NK-92 treated with Interleukin-12 subunit alpha and Interleukin-12 subunit beta, amount 100 ng/mL, for 24 hours (cell line): ENCODE measurements at regions not wholly inside any gene's neighbourhood (a gene's known extent, or its start where the extent isn't known, plus 50 kb on each side); places are given as distances from the start of the nearest gene placed in this dataset.
"Not testable (repeated sequence)": the region's sequence is repeated elsewhere in the genome, so short reads cannot be mapped to it uniquely, and the experiment has no call there.

Experiments used
- DNase-seq: peaks from one replicate; lab custom pipeline; 2025; lab: John Stamatoyannopoulos, UW

DNA sequence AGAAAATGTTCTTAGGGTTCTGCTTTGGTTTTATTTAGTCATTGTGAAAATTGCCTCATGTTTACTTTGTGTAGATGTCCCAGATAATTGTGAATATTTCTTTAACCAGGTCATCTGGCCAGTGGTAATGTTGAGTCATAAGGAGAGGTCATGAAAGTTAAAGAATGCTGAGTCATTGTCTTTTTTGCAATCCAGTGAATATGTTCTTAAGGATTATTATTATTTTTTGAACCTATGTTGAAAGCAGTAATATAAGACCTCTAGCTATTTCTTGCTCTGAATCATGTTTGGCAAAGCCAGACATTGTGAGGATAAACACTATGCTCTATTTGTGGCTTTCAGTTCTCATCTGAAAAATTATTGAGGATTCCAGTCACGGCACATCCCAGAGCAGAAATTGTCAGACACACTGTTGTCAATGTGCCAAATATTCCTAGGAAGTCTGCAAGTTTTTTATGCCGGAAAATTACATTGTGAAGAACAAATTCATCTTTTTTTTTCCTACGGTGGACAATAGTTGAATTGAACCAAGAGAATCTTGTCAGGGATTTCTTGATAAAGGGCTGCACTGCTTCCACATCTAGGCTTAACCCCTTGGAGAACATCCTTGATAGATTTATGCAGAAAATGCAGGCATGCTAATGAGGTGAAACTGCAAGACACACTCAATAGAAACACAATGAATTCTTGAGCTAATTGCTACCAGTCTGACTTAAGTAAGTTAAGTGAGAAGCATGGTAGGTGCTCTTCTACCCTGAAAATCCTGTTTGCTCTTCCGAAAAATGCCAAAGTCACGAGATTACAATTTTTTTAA lies 369.6 kb downstream of the ATP23 start:
- DNase-seq: no peak

GRCh38 chr12:58313091-58313855 lies 371.9 kb downstream of the ATP23 start:
- no peak for DNase-seq

DNA sequence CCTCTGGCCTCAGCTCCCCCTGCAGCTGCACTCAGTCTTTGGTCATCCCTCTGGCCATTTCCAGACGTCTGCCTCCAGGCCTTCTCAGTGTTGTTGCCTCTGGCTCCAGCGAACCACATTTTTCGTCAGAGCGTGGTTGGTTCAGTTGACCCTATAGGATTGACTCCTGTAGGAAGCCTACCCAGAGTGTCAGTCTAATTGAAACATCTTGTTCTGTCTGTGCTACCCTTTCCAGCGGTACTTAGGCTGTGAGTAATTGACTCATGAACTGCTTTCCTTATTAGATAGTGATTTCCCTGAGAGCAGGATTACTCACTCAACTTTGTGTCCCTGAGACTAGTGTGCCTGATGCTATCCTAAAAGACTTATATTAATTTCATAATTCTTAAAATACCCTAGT lies 373.2 kb downstream of the ATP23 start:
- DNase-seq: no peak

DNA sequence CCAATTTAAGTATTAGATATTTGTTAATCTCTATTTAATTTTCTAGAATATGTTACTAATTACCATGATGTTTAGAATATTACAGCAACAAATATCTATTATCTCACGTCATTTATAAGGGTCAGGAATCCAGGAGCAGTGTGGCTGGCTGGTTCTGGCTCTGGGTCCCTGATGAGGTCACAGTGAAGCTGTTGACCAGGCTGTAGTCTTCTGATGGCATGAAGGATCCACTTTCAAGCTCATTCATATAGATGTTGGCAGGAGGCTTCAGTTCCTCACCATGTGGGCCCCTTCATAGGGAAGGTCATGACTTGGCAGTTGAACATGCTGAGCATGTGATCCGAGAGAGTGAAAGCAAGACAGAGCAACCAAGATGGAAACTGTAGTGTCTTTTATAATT lies 375.6 kb downstream of the ATP23 start:
- DNase-seq: no peak

DNA sequence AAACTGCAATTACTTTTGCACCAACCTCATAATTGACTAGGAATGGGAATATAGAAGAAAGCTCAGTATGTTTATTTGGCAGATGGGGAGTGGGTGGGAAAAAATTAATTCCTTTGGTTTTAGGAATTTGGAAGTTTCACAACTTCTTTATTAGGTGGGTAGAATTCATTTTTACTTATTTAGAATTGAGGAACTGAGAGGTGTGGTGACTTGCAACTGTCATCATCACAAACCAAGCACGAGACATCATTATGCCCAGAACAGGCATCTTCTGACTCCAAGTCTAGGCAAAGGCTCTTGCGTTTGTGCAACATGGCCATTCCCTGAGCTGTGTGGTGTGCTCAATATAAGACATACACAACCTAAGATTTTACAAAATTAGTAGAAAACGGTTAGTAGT lies 380.0 kb downstream of the ATP23 start:
- no peak for DNase-seq

- no peak for DNase-seq
Measured at GRCh38 chr12:58323676-58324075, 382.3 kb downstream of the ATP23 start.

GRCh38 chr12:58325561-58325960 lies 384.2 kb downstream of the ATP23 start:
- DNase-seq: no peak

- DNase-seq: no peak
Measured at GRCh38 chr12:58326534-58326933, 385.2 kb downstream of the ATP23 start.

DNA sequence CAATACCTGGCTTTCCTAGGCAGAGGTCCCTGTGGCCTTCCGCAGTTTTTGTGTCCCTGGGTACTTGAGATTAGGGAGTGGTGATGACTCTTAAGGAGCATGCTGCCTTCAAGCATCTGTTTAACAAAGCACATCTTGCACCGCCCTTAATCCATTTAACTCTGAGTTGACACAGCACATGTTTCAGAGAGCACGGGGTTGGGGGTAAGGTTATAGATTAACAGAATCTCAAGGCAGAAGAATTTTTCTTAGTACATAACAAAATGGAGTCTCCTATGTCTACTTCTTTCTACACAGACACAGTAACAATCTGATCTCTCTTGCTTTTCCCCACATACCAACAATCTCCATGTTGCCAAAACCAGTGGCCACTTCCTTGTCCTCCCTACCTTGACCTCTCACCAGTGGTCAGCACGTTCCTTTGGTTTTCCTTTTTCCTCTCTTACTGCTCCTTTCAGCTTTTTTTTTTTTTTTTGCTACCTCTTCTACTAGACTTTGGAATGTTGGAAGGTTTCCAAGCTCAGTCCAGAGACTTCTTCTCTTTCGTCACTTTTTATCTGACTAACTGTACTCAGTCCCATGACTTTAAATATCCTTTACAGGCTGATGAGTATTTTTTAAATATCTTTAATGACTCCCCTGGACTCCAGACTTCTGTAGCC lies 395.3 kb downstream of the ATP23 start:
- not testable (repeated sequence) for DNase-seq

GRCh38 chr12:58337539-58337938 lies 396.2 kb downstream of the ATP23 start:
- DNase-seq: not testable (repeated sequence)

DNA sequence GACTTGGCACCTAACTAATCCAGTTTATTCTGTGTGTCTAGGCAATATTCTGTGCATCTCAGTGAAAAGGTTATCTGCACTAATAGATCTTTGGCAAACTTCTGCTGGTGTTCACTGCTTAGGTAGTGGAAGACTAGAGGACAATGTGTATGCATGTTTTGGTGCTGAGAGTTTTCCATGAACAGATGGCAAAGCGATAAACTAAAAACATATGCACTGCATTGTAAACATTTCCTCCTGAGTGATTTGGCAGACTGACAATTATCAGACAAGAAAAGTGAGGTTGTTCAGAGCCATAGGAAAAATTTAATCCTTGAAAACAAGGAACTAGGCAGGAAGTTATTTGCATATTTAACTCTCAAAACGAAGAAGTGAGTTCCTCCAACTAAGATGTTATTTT lies 400.4 kb downstream of the ATP23 start:
- DNase-seq: no peak

- no peak for DNase-seq
Measured at GRCh38 chr12:58342736-58343135, 401.4 kb downstream of the ATP23 start.

DNA sequence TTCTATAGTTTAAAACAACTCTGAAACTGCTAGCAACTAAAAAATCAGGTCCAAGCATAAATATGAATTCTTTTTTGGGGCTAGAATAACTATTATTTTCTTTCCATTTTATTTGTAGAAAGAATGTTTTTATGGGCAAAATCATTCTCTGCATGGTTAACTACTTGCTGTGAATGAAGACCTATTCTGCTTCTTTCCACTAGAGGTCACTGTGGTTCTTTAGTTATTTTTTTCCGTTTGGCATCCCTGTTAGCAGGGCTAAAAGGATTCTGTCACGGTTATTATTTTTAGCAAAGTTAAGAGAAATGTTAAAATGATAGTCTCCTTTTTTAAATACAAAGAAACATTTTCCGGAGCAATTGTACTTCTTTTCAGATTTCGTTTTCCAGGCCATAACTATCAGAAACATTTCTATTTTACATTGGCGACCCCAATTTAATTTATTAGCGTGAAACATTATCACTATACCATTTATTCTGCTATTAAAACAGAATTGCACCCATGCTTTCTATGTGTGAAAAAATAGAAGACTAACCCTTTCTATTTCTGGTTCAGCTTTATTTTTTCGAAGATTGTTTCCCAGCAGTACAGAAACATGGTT lies 404.8 kb downstream of the ATP23 start:
- no peak for DNase-seq

DNA sequence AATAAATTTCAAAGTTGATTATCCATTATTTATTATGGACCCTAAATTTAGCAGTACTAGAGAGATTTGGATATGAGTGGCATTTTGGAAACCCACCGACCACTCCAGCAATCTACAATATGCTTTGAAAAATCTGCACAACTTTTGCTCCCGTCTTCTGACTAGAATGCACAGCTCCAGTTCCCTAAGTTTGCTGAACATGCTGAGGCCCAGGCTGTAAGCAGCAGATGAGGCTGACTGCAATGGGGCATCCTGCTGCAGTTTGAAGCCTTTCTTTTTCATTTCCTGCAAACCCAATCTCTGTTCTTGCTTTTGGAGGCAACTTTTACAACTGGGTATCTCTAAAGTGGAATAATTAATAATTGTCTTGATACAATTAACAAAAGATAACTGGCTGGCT lies 405.8 kb downstream of the ATP23 start:
- DNase-seq: no peak

DNA sequence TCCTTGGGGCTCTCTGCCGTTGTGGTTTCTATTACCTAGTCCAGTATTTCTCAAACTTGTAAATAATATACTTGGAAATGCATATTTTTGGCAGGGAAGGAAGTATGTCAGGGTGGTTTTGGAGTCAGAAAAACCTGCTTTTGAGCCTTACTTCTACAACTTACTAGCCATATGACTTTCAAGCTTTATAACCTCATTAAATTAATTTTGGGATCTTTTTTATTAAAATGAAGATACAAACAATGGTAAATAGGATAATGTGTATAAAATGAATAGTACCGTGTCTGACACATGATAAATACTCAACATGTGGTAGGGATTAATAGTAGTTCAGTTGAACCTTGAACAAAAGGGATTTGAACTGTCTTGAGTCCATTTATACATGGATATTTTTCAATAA lies 406.3 kb downstream of the ATP23 start:
- DNase-seq: no peak

DNA sequence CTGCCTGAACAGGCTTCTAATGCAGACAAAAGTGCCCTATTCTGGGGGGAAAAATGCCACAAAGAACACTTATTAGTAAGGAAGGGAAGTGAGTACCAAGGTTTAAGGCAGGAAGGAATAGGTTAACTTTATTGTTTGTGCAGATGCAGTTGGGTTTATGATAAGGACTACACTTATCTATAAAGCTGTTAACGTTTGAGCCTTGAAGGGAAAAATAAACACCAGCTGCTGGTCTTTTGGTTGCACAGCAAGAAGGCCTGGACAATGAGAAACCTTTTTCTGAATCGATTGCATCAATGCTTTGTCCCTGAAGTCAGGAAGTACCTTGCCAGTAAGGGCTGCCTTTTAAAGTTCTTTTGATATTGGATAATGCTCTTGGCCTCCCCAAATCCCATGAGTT lies 407.8 kb downstream of the ATP23 start:
- no peak for DNase-seq

- no peak for DNase-seq
Measured at GRCh38 chr12:58356794-58357193, 415.4 kb downstream of the ATP23 start.

GRCh38 chr12:58357511-58357910 lies 416.1 kb downstream of the ATP23 start:
- DNase-seq: no peak

DNA sequence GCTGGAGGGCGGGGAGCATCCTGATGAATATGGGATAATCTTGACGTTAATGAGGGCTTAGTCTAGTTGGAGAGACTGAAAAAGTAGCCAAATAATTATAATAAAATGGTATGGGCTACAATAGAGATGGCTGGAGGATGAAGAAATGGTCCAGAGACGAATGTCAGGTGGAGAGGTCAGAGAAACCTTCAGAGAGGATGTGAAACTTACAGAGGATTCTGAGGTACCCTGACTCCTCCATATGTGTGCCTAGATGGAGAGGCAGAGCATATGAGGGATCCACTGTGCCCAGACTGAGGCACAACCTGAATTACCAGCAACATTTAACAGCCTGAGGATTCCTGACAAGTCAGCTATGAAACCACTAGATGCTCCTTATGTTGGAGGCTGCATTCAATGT lies 417.0 kb downstream of the ATP23 start:
- DNase-seq: no peak

GRCh38 chr12:58359084-58359483 lies 417.7 kb downstream of the ATP23 start:
- no peak for DNase-seq

- no peak for DNase-seq
Measured at GRCh38 chr12:58361056-58361455, 419.7 kb downstream of the ATP23 start.

GRCh38 chr12:58363971-58364370 lies 422.6 kb downstream of the ATP23 start:
- DNase-seq: no peak
